ENCODE measurements at regions not wholly inside any gene's neighbourhood (a gene's known extent, or its start where the extent isn't known, plus 50 kb on each side); places are given as distances from the start of the nearest gene placed in this dataset.

GRCh38 chr11:79676396-79676795 lies 235.6 kb upstream of the TENM4 start:
- Histone ChIP-seq H3K36me3 (ENCODE audit: control insufficient read depth in 2 of 3, insufficient read depth in 3 of 3, low read length in 3 of 3) (no peaks in the 10 kb centered on the region), H3K4me1 (ENCODE audit: control insufficient read depth in 2 of 3, insufficient read depth in 2 of 3, low read depth in 1 of 3, low read length in 3 of 3) (no peaks in the 10 kb centered on the region), H3K27ac (ENCODE audit: low read depth in 2 of 2, low read length in 2 of 2) (no peak overlapping the region), H3K9me3 (ENCODE audit: control insufficient read depth in 2 of 3, insufficient read depth in 1 of 3, low read length in 3 of 3) (no peaks in the 10 kb centered on the region), H3K4me3 (ENCODE audit: low read length in 3 of 3) (no peak overlapping the region), H3K9ac (ENCODE audit: low read length in 3 of 3) (no peak overlapping the region), H3K27me3 (ENCODE audit: control insufficient read depth, insufficient read depth, low read length) (no peaks in the 10 kb centered on the region)
- no peak for DNase-seq
- no peak for TF ChIP-seq CTCF (IDR thresholded peaks at IDR 0.05; ENCODE audit: borderline replicate concordance, extremely low read depth, insufficient read depth)
- FAIRE-seq = no peak
- intact Hi-C loops (cut with DNase I) = no loop called here

GRCh38 chr11:79675081-79675480 lies 234.3 kb upstream of the TENM4 start:
- no peaks in the 10 kb centered on the region for H3K9me3 ChIP-seq (ENCODE audit: control insufficient read depth in 2 of 3, insufficient read depth in 1 of 3, low read length in 3 of 3)
- no peaks in the 10 kb centered on the region for H3K4me1 ChIP-seq (ENCODE audit: control insufficient read depth in 2 of 3, insufficient read depth in 2 of 3, low read depth in 1 of 3, low read length in 3 of 3)
- H3K27me3 ChIP-seq (ENCODE audit: control insufficient read depth, insufficient read depth, low read length) = no peaks in the 10 kb centered on the region
- H3K4me3 ChIP-seq (ENCODE audit: low read length in 3 of 3) = no peak overlapping the region
- H3K9ac ChIP-seq (ENCODE audit: low read length in 3 of 3) = no peak overlapping the region
- DNase-seq (no peak), FAIRE-seq (no peak)
- H3K27ac ChIP-seq (ENCODE audit: low read depth in 2 of 2, low read length in 2 of 2) = no peak overlapping the region
- H3K36me3 ChIP-seq (ENCODE audit: control insufficient read depth in 2 of 3, insufficient read depth in 3 of 3, low read length in 3 of 3) = no peaks in the 10 kb centered on the region
- no peak for TF ChIP-seq CTCF (IDR thresholded peaks at IDR 0.05; ENCODE audit: borderline replicate concordance, extremely low read depth, insufficient read depth)
- intact Hi-C loops (cut with DNase I) = no loop called here

- no peak for TF ChIP-seq CTCF (IDR thresholded peaks at IDR 0.05; ENCODE audit: borderline replicate concordance, extremely low read depth, insufficient read depth)
Observed at GRCh38 chr11:79672786-79673185, 232.0 kb upstream of the TENM4 start.

GRCh38 chr11:79671401-79671800 lies 230.6 kb upstream of the TENM4 start:
- no peaks in the 10 kb centered on the region for H3K4me1 ChIP-seq (ENCODE audit: control insufficient read depth in 2 of 3, insufficient read depth in 2 of 3, low read depth in 1 of 3, low read length in 3 of 3)
- H3K27me3 ChIP-seq (ENCODE audit: control insufficient read depth, insufficient read depth, low read length) = no peaks in the 10 kb centered on the region
- H3K9me3 ChIP-seq (ENCODE audit: control insufficient read depth in 2 of 3, insufficient read depth in 1 of 3, low read length in 3 of 3) = no peaks in the 10 kb centered on the region
- no peak for FAIRE-seq
- TF ChIP-seq CTCF (IDR thresholded peaks at IDR 0.05; ENCODE audit: borderline replicate concordance, extremely low read depth, insufficient read depth) = no peak
- no peaks in the 10 kb centered on the region for H3K36me3 ChIP-seq (ENCODE audit: control insufficient read depth in 2 of 3, insufficient read depth in 3 of 3, low read length in 3 of 3)
- H3K4me3 ChIP-seq (ENCODE audit: low read length in 3 of 3) = no peak overlapping the region
- intact Hi-C loops (cut with DNase I) = no loop called here
- DNase-seq = peak in 3 of 5 donors; percentile 15 to 63 (median 52)
- H3K27ac ChIP-seq (ENCODE audit: low read depth in 2 of 2, low read length in 2 of 2) = no peak overlapping the region
- H3K9ac ChIP-seq (ENCODE audit: low read length in 3 of 3) = no peak overlapping the region

More at GRCh38 chr11:79672786-79673185, 232.0 kb upstream of the TENM4 start:
- Histone ChIP-seq H3K9ac (ENCODE audit: low read length in 3 of 3) (no peak overlapping the region), H3K4me3 (ENCODE audit: low read length in 3 of 3) (no peak overlapping the region), H3K36me3 (ENCODE audit: control insufficient read depth in 2 of 3, insufficient read depth in 3 of 3, low read length in 3 of 3) (no peaks in the 10 kb centered on the region), H3K27me3 (ENCODE audit: control insufficient read depth, insufficient read depth, low read length) (no peaks in the 10 kb centered on the region), H3K9me3 (ENCODE audit: control insufficient read depth in 2 of 3, insufficient read depth in 1 of 3, low read length in 3 of 3) (no peaks in the 10 kb centered on the region), H3K27ac (ENCODE audit: low read depth in 2 of 2, low read length in 2 of 2) (no peak overlapping the region), H3K4me1 (ENCODE audit: control insufficient read depth in 2 of 3, insufficient read depth in 2 of 3, low read depth in 1 of 3, low read length in 3 of 3) (no peaks in the 10 kb centered on the region)
- no peak for DNase-seq
- intact Hi-C loops (cut with DNase I) = no loop called here
- FAIRE-seq = no peak
